DMS79 (cell line): ENCODE measurements at regions not wholly inside any gene's neighbourhood (a gene's known extent, or its start where the extent isn't known, plus 50 kb on each side); places are given as distances from the start of the nearest gene placed in this dataset.
"Not testable (repeated sequence)": the region's sequence is repeated elsewhere in the genome, so short reads cannot be mapped to it uniquely, and the experiment has no call there.

Source experiments
- DNase-seq: peaks from one replicate; lab custom pipeline; 2025; lab: John Stamatoyannopoulos, UW

DNA sequence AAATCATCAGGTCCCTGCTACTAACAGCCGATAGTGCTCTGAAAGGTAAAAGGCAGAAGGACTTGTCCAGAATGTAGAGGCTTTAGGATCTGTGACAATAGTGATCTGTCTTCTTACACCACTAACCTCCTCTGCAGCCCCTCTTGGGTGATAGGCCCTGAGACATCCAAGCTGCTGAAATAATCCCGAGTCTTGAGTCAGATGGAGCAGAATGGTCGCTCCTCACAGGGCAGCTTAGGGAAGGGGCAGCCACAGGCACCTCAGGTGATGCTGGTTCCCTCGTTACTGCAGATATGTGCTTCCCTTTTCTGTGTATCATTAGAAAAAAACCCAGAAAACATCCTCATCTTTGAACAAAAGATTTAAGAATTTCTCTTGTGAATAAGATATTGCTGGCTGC is 157.1 kb upstream of the DLX2 start:
- no peak for DNase-seq

DNA sequence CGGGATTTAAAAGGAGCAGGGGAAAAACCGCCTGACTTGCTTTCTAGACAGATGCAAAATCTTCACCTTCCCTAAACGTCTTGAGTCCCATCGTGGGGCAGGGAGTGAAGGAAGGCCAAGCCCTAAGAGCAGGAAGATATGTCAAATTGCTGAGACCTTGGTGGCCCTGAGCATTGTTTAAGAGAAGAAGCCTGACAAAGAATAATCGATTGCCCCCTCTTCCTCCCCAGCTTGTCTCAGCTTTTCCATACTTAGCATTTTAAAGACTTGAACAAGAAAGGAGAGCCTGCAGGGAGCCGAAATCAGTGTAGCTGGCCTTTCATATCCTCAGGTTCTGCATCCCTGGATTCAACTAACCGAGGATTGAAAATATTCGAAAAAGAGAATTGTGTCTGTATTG is 157.6 kb upstream of the DLX2 start:
- no peak for DNase-seq

DNA sequence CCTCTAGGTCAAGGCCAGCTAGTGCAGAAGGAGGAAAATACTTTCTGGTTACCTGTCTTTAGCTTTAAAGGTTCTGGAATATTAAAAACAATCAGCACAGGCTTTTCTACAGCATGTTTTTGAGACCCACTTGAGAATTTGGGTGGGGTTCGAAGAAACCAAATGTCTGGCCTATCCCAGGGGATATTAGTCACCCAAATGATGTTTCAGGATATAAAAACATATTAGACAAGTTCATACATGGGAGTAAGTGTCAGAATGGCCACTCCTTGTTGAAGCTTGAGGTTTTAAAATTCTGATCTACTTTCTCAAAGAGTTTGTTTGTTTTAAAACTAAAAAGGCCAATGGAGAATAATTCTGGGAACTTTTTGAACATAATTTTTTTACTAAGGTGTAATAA is 158.6 kb upstream of the DLX2 start:
- DNase-seq = no peak

DNA sequence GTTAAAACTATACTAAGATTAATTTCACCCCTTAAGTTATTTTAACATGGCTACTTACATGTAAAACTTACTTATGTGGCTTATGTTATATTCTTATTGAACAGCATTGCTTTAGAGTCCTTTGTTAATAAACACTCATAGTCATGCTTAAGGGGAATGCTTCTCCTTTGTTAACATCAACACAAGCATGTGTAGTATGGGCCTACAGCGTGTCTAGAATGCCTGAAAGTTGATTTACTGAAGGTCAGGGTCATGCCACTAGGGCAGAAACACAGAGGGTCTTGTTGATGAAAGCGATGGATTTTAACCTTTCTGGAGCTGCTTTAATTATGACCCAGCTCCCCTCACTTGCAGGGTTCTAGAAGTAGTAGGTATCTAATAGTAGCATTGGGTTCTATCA is 159.8 kb upstream of the DLX2 start:
- no peak for DNase-seq

DNA sequence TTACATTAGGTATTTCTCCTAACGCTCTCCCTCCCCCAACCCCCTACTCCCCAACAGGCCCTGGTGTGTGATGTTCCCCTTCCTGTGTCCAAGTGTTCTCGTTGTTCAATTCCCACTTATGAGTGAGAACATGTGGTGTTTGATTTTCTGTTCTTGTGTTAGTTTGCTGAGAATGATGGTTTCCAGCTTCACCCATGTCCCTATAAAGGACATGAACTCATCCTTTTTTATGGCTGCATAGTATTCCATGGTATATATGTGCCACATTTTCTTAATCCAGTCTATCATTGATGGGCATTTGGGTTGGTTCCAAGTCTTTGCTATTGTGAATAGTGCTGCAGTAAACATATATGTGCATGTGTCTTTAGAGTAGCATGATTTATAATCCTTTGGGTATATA is 162.1 kb upstream of the DLX2 start:
- not testable (repeated sequence) for DNase-seq

DNA sequence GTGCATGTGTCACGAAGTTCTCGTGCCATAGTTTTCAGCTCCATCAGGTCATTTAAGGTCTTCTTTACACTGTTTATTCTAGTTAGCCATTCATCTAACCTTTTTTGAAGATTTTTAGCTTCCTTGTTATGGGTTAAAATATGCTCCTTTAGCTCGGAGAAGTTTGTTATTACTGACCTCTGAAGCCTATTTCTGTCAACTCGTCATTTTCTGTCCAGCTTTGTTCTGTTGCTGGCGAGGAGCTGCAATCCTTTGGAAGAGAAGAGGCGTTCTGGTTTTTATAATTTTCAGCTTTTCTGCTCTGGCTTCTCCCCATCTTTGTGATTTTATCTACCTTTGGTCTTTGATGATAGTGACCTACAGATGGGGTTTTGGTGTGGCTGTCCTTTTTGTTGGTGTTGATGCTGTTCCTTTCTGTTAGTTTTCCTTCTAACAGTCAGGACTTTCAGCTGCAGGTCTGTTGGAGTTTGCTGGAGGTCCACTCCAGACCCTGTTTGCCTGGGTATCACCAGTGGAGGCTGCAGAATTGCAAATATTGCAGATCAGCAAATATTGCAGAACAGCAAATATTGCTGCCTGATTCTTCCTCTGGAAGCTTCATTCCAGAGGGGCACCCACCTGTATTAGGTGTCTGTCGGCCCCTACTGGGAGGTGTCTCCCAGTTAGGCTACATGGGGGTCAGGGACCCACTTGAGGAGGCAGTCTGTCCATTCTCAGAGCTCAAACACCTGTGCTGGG is 157.7 kb upstream of the ITGA6 start:
- not testable (repeated sequence) for DNase-seq

DNA sequence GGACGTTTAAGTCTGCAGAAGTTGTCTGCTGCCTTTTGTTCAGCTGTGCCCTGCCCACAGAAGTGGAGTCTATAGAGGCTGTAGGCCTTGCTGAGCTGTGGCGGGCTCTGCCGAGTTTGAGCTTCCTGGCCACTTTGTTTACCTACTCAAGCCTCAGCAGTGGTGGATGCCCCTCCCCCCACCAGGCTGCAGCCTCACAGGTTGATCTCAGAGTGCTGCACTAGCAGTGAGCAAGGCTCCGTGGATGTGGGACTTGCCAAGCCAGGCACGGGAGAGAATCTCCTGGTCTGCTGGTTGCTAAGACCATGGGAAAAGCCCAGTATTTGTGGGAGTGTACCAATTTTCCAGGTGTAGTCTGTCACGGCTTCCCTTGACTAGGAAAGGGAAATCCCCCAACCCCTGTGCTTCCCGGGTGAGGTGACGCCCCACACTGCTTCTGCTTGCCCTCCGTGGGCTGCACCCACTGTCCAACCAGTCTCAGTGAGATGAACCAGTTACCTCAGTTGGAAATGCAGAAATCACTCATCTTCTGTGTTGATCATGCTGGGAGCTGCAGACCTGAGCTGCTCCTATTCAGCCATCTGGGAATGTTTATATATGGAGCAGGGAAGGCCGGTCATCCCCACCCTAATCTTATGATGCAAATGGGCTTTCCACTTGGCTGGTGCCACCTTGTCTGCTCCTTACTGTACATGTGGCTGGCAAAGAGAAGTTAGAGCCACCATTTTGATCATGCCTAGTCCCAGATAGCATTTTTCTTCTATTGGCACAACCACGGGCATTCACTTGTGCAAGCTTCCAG is 156.9 kb upstream of the ITGA6 start:
- DNase-seq = no peak

DNA sequence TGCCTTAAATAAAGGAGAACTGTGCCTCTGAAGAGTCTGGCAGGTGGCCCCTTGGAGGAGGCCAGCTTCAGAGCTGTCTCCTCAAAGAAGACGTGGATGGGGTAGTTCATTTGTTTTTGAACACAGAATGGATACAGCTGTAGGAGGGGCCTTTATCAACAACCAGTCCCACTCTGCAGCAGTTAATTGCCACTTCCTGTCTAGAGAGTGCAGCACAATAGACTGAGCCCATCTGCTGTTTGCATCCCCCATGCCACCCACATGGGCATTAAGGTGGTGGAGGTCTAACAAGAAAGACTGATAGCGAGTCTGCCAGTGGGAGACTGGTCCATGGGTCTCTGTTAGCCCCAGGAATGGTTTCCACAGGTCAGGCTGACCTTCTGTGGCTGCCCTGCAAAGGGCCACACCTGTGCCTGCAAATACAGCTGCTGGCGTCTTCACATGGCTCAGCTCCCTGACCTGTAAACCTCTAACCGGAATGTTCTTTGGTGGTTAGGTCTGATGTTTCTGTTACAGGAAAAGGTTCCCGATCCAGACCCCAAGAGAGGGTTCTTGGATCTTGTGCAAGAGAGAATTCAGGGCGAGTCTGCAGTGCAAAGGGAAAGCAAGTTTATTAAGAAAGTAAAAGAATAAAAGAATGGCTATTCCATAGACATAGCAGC is 153.3 kb upstream of the ITGA6 start:
- DNase-seq = no peak

DNA sequence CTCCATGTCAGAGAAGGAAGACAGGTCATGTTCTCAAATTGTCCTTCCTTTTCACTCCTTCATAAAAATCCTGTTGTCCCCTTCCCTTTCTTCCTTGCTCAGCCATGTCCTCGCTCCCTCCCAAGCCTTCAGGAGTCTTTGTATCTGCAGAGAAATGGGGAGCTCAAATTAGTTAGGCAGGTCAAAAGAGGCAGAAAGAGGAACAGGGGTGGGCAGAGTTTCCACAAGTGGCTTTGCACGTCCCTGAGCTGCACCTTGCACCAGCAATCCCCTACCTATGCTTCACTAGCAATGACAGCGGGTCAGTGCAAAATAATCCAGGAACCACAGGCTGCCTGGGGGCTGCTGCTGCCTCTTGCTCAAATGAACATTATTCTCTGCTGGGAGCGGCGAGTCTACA is 152.1 kb upstream of the ITGA6 start:
- no peak for DNase-seq

DNA sequence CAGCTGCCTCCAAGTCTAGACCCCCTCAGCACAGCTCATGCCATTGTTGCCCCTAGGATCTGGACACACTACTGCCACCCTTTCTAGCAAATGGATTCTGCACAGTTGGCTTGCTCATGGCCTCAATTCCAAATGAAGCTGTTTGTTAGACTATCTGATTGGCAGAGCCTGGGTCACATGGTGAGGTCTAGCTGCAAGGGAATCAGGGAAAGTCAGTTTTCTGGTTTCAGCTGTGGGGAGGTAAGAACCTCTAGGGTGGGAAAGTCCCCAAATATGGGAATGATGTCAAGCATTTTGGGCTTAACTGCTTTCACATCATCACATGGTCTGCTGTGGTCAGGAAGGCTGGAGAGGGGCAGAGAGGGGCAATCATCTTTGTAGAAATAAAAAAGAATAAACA is 150.4 kb upstream of the ITGA6 start:
- no peak for DNase-seq

DNA sequence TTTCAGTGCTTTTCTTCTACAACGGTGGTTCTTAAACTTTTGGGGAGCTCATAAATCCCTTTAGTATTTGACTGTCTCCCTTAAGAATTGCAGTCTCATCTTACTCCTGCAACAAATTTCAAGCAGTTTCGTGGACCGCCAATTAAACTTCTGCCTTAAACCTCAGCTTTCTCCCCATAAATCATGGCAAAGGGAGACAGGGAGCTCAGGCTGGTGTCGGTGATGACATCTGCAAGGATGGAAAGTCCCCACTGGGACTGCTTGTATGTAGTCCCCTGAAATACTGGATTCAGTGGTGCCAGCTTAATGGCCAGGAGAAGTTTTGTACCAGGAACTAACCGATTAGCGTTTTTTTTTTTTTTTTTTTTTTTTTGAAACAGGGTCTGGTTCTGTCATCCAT is 148.7 kb upstream of the ITGA6 start:
- no peak for DNase-seq

DNA sequence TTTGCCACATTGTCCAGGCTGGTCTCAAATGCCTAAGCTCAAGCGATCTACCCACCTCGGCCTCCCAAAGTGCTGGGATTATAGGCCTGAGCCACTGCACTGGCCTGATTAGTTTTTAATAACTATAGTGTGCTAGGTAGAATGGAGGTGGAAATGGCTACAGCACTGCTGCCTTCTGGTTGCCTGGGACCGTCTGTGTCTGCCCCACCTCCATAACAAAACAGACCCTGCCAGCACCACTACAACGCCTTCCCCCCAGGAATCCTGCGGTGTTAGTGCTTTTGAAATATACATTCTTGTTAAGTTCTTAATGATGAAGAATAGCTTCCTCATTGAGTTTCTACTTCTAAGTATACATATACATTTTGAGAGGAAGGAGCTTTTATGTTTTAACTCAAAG is 148.2 kb upstream of the ITGA6 start:
- no peak for DNase-seq

DNA sequence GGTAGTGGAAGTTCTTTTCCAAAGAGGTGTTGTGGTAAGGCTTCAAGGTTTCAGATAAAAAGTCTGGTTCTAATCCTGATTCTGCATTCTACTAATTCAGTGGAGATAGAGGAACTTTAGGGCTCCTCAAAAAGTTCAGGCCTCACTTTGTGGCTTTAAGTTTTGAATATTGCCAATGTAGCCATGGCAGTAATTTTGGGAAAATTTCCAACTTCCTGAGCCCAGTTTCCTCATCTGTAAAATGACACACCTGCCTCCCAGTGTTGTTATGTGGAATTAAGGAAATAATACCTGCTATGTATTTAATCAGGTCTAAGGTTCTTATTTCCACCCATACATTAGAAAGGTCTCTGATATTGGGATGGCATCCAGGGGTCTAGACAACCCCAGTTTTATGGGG is 147.6 kb upstream of the ITGA6 start:
- no peak for DNase-seq

DNA sequence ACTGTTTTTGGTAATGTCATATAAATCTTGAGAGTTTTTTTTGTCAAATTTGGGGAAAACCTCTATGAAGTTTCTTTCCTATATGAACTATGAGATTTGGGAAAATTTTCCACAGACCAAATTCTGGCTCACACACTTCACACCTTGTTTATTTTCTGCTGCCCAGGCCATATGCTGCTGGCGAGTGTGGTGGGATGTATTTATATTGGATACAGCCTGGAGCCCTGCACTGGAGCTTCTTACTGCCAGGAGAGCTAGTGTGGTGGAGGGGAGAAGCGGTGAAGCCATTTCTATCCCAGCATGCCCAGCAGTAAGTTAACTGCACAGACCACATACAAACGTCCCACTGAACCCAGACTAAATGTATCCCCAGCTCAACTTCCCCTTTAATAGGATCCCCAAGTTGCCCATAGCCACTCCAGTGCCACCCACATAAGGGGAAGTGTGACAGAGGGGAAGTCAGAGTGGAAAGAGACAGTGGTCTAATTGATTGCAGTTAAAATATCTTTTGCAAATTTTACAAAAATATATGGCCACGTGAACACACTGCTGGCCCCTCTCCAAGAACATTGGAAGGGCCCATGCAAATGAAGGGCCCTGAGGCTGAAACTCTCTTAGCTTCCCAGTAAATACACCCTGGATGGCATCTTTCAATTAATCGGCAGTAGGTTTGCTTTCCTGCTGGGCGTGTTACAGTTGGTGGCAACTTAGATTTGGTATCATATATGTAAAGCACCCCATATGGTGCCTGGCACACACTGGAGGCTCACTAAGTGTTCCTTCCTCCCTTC is 146.6 kb upstream of the ITGA6 start:
- DNase-seq = no peak

DNA sequence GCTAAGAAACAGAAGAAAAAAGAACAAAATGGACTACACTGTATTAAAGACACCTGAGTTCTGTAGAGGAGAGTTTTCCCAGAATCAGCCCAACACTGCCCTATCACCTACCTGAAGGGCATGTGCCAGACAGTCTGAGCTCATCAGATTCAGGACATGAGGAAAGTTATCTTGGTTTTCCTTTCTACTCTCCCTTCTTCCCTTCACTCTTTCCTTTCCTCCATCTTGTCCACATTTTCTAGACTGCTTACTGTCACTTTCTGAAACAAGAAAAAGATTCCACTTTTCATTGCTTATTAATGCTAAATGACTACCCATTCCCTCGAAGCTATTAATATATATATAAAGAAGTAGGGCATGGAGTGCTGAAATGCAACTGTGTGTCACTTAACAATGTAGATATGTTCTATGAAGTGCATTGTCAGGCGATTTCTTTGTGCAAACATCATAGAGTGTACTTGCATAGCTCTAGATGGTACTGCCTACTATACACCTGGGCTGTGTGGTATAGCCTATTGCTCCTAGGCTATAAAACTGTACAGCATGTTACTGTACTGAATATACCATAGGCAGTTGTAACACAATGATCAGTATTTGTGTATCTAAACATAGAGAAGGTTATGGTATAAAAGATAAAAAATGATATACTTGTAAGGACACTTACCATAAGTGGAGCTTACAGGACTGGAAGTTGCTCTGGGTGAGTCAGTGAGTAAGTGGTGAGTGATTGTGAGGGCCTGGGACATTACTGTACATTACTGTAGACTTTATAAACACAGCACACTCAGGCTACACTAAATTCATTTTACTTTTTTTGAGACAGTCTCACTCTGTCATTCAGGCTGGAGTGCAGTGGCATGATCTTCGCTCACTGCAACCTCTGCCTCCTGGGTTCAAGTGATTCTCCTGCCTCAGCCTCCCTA is 145.5 kb upstream of the ITGA6 start:
- DNase-seq = no peak

DNA sequence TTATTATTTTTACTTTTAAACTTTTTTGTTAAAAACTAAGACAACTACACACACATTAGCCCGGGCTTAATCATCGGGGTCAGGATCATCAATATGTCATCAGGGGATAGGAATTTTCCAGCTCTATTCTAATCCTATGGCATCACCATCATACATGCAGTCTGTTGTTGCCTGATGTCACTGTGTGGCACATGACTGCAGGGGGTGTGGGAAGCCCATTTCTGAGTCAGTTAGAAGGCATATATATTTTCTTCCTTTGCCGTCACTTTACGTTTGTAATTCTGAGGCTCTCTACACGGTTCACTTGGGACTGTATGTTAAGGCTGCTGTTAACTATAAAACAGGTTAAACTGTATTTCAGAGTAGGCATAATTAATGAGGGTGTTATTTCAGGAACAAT is 144.4 kb upstream of the ITGA6 start:
- DNase-seq = no peak

DNA sequence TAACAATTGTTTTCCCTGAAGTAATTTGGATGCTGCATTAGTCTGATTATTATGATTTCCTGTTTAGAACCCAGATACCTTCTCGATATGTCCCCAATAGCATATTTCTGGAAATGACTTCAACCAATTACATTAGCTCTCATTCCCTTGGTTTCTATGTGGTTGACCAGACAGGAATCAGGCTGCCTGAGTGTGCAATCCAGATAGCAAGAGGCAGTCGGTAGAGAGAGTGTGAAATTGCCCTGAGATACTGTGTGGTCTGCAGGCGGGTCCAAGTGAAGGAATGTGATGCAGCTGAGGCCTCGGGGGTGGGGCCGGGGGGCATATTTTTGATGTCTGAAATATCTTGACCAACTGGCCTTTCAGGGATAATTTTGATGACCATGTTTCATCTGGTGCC is 143.9 kb upstream of the ITGA6 start:
- DNase-seq = no peak

DNA sequence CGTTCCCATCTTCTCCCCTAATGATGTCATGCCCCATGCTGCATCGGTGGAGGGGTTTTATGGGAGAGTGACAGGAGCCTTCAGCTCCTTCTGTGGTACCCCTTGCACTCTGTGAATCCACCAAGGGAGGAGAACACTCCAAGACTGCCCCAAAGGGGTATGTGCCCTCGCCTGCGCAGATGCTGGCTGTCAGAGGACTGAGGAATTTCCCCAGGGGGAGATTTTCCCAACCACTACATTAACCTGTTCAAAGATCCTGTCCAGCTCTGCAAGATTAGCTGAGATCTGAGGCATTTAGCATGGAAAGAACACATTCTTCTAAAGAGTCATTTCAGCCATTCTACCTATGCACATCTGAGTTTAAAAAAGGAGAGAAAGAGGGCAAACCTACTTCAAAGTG is 143.2 kb upstream of the ITGA6 start:
- DNase-seq = no peak

DNA sequence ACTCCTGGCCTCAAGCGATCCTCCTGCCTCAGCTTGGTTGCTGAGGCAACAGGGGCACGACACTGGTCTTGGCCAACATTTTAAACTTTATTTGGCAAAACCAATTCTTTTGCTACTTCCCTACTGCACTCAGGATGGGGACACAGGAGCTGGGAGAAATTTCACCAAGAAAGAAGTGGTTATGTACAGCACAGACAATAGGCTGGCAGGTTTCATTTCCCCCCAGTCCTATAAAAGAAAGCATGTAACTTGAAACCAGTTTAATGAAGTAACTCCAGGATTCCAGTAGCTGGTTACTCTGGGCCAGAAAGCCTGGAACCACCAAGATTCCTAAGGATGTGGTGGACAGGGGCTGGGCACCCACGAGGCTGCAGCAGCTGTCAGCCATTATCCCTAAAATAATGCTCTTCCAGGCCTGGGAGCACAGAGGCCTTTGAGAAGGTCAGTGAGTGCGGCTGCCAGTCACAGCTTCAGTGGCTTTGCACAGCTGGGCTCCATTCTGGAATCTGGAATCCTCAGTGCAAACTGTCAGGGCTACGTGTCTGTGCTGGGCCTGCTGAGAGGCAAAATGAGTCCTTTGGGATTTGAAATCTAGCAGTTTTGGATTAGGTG is 142.3 kb upstream of the ITGA6 start:
- no peak for DNase-seq

DNA sequence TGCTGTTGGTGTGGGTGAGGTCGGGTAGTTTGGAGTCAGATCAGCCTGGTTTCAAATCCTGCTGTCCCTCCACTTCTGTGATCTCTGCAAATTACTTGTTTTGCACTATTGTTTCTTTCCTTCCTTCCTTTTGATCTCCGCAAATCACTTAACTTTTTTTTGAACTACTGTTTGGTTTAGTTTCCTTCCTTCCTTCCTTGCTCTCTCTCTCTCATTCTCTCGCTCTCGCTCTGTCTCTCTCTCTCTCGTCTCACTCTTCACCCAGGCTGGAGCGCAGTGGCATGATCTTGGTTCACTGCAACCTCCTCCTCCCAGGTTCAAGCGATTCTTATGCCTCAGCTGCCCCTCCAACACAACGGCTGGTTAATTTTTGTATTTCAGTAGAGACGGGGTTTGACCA is 141.6 kb upstream of the ITGA6 start:
- DNase-seq = no peak

DNA sequence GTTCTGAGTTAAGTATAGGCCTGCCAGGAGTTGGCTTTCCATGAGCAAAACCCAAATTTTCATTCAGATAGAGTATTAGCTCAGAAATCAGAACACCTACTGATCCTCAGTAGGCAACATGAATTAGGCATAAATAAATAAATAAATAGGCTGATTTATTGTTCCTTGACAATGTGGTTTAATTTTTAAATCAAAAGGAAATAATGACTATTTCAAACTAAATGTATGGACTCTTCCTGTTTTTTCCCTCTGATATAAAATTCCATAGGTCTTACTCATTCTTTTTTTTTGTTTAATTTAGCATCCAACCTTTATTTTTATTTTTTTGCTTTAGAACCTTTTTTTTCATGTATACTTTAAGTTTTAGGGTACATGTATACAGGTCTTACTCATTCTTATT is 140.2 kb upstream of the ITGA6 start:
- no peak for DNase-seq
